GM21526 (cell line): ENCODE measurements at regions not wholly inside any gene's neighbourhood (a gene's known extent, or its start where the extent isn't known, plus 50 kb on each side); places are given as distances from the start of the nearest gene placed in this dataset.

Experiments
- ATAC-seq: cut with Tn5 transposase; IDR thresholded peaks from one replicate; pipeline ENCODE4 v1.9.1; 2021; ENCODE audit warnings: moderate library complexity; ENCODE audit not compliant: unreplicated experiment, low FRiP score

- peak; percentile 63 for ATAC-seq
These were observed 310.8 kb downstream of the GALR1 start for GRCh38 chr18:77560341-77560992.

DNA sequence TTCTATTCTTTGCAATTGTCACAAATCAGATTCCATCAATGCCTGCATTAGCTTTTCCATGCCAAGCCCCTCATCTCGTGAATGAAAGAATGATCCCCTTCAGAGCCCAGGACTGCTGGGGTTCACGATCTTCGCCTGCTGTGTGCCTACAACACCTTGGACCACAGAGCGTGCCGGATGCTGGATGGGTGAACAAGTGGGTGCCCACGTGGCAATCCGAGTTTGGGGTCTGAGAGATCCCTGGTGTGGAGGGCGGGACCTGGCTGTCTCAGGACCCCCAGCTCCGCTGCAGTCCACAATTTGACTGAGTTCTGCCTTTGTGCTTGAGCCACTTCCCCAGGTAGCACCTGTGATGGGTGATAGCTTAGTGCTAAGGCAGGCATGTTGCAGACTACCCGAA, 317.0 kb downstream of the GALR1 start:
- ATAC-seq: no peak

GRCh38 chr18:77567205-77567604, 317.6 kb downstream of the GALR1 start:
- no peak for ATAC-seq

GRCh38 chr18:77571743-77572142, 322.1 kb downstream of the GALR1 start:
- ATAC-seq: no peak

GRCh38 chr18:77572537-77572936, 322.9 kb downstream of the GALR1 start:
- ATAC-seq: no peak

DNA sequence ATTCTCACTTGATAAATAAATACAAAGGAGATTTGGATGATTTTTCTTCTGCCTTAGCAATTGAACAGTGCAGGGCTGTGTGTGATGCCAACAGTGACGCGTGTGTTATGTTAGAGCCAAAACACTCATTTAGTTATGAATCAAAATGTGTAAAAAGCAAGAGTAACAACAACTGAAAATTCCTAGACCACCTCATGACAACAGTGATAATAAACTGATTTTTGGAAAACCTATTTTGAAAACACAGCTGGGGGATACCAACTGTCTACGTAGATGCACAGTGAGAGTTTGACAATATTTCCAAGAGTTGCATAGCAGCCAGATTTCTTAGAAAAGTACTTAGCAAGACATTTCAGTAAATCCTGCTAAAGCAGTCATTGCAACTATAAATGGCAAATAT, 323.9 kb downstream of the GALR1 start:
- no peak for ATAC-seq

DNA sequence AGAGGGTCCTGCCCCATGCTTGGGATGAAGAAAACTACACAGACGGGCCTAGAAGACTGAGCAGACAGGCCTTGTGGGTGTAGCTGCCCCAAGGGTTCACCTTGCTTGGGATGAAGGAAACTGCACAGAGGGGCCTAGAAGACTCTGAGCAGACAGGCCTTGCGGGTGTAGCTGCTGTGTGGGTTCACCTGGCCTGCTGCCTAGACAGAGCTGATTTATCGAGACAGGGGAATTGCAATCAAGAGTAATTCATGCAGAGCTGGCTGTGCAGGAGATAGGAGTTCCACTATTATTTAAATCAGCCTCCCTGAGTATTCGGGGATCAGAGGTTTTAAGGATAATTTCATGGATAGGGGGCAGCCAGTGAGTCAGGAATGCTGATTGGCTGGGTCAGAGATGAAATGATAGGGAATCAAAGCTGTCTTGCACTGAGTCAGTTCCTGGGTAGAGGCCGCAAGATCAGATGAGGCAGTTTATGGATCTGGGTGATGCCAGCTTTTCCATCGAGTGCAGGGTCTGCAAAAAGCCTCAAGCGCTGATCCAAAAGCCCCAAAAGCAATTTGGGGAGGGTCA, 341.4 kb downstream of the GALR1 start:
- ATAC-seq: no peak

DNA sequence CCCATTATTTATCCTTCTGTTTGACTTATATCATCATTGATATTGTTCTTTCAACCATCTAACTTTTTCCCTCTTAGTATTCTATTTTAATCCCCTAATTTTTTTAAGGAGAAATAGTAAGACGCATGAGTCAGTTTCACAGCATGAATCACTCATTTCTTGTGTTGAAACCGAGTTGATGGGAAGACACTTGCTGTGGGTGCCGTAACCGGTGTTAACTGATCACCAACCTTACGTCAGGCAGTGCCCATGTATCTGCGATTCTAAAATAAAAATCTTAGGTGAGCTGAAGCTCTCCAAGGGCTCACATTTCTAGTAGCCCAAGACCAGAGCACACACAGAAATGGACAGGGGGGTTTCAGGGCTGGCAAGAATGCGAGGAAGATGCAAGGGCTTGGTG, 348.1 kb downstream of the GALR1 start:
- no peak for ATAC-seq

GRCh38 chr18:77600674-77601073, 351.0 kb downstream of the GALR1 start:
- ATAC-seq: no peak

DNA sequence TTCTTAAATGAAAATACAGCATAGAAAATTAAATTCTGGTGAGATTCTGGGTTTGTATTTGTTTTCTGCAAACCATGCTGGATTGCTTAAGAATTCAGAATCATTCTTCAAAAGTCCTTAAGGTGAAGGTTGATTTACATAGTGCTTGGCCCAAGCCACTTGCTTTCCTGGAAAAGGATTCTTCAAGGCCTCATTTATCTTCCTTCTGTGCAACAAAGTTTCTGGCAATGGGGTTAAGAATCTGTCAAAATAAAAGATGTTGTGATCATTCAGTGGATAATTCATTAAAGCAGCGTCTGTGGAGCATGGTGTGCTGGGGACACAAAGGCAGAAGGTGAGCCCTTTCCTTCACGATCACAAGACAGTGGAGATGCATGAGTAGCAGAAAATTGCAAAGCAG, 351.9 kb downstream of the GALR1 start:
- no peak for ATAC-seq

DNA sequence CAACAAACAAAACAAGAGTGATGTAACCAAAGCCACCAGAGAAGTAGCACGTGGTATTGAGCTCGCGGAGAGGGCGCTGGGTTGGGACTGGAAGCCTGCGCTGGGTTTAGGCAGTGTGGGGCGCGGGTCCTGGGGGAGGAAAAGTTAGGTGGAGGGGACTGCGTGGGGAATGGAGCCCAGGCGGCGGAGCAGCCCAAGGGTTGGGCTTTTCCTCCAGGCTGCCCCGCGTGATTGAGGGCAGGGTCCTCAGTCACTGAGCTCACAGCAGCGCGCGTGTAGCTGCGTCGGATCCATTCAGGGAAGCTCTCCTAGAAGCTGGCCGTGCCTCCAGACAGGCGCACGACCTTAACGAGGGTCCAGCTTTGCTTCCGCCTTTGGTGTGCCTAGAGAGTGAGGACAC, 357.4 kb downstream of the GALR1 start:
- ATAC-seq: no peak

GRCh38 chr18:77608807-77609206, 359.2 kb downstream of the GALR1 start:
- no peak for ATAC-seq

DNA sequence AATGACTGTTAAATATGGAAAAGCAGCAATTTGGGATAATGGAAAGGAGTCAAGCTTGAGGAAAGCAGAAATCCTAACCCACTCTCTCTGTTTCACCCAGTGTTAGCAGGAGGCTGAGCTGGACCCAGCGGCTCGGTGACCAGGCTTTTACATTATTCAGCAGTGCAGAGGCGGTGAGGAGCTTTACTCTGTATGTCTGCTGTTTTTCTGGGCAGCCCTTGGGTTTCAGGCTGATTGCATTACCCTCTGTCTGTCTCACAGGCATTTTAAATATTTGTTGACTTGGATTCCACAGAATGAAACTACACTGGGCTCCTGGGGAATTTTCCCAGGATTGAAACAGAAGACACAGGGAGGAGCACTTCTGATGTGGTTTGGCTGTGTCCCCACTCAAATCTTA, 368.0 kb downstream of the GALR1 start:
- no peak for ATAC-seq

GRCh38 chr18:77619525-77619924, 369.9 kb downstream of the GALR1 start:
- no peak for ATAC-seq

- no peak for ATAC-seq
These were observed 372.5 kb downstream of the GALR1 start for GRCh38 chr18:77622009-77622692.

DNA sequence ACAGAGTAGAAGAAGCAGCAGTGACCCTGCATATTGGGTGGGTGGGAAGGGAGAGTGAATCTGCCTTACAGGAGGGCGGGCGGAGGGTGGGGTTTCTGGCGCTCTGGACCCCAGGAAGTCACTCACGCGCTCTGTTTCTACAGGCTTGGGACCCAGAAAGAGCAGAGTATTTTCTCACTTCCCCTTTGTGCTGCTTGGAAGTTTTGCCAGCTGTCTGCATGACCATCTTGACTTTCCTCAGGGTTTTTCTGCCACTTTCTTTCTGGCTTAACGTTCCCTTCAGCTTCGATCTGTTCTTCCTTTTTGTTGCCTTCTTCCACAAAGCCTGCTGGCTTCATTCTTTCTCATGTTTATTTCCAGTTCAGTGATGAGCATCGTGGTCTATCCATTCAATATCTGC, 383.1 kb downstream of the GALR1 start:
- ATAC-seq: no peak

GRCh38 chr18:77634494-77634893, 384.8 kb downstream of the GALR1 start:
- ATAC-seq: no peak

GRCh38 chr18:77635451-77635850, 385.8 kb downstream of the GALR1 start:
- ATAC-seq: no peak

- ATAC-seq: no peak
These were observed 386.2 kb downstream of the GALR1 start for GRCh38 chr18:77635858-77636257.

GRCh38 chr18:77645170-77645872, 395.7 kb downstream of the GALR1 start:
- no peak for ATAC-seq

GRCh38 chr18:77647472-77647871, 397.8 kb downstream of the GALR1 start:
- ATAC-seq: no peak
